Erythroblast (primary cell): ENCODE measurements at regions not wholly inside any gene's neighbourhood (a gene's known extent, or its start where the extent isn't known, plus 50 kb on each side); places are given as distances from the start of the nearest gene placed in this dataset.

Experiments
- GATA1 ChIP-seq: IDR thresholded peaks from 2 replicates; pipeline ENCODE4 v1.6.1; 2011; ENCODE audit warnings: low read depth, mild to moderate bottlenecking, control low read depth, low read length, moderate library complexity
- POLR2A ChIP-seq: IDR thresholded peaks from 2 replicates; pipeline ENCODE4 v1.6.1; 2011; ENCODE audit warnings: mild to moderate bottlenecking, low read length

DNA sequence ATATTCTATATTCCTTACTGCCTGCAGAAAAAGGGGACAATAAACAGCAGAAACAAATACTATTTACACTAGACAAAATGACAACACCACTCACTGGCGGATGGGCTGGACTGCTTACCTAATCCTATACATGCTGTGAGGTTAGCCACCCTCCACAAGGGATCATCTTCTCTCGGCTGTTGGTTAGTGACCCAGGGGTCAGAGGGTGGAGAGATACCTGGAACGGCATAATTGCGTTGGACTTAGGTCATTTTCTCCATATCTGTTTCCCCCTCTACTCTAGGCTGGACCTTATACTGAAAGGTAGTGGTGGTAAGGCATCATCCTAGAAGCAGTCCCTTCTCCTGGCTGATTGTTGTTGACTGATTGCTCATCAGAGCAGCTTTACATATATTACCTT lies 286.8 kb upstream of the UGT8 start:
- TF ChIP-seq POLR2A (no peak), GATA1 (no peak)
